ENCODE measurements at regions not wholly inside any gene's neighbourhood (a gene's known extent, or its start where the extent isn't known, plus 50 kb on each side); places are given as distances from the start of the nearest gene placed in this dataset.

DNA sequence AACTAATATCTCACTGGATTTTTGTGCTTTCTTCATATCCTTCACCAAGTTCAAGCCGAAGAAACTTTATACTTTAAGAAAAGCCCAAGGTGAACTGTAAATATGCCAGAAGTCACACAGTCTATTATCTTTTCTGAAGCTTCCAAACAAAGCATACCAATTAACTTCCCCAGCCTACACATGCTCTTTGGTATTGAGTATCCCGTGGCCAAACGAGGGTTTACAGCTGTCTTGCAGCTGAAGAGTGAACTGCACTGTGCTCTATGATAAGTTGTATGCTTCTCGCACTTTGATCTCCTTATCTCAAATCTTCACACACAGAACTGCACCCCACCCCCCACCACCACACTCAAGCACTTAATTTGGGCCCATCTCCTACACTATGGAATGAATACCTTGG, 215.6 kb upstream of the VEPH1 start:
- DNase-seq (ENCODE audit: low read depth) = no peak

GRCh38 chr3:157713101-157713500, 209.9 kb upstream of the VEPH1 start:
- DNase-seq (ENCODE audit: low read depth) = no peak

DNA sequence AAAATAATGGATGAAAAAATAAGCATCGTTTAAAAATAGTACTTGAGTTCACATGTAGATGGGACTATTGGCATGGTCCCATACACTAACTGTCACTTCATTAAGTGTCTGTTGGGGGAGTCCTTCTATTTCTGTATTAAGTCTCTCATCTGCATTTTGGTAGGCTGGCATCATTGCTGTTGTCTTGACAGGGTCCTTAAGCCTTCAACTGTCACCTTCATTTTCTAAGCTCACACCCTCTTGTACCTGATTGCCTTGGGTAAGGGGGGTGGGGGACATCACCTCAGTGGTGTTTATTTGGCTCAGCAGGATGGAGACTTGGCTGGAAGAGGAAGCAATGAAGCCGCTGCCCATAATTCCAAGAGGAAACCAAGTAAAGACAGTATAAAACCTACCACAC, 202.0 kb upstream of the VEPH1 start:
- DNase-seq (ENCODE audit: low read depth) = no peak

- DNase-seq (ENCODE audit: low read depth) = no peak
Measured at GRCh38 chr3:157700405-157700804, 197.2 kb upstream of the VEPH1 start.

GRCh38 chr3:157695586-157695985, 192.4 kb upstream of the VEPH1 start:
- peak; percentile 15 for DNase-seq (ENCODE audit: low read depth)

DNA sequence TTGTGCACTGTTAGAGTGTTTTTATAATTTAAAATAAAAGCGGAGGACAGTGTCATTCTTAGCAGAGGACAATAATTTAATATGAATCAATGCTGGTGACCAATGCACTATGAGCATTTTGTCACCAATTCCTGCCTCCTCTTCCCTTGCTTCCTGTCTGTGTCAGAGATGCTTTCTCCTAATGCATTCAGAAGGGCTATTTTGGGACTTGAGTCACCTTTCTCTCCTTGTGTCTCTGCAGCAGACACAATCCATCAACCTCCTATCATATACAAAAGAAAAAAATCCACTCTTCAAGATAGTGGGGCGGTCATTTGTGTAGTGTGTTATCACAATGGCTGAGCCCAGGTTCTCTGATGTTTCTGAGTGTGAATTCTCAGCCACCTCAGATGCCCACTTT, 191.9 kb upstream of the VEPH1 start:
- no peak for DNase-seq (ENCODE audit: low read depth)

DNA sequence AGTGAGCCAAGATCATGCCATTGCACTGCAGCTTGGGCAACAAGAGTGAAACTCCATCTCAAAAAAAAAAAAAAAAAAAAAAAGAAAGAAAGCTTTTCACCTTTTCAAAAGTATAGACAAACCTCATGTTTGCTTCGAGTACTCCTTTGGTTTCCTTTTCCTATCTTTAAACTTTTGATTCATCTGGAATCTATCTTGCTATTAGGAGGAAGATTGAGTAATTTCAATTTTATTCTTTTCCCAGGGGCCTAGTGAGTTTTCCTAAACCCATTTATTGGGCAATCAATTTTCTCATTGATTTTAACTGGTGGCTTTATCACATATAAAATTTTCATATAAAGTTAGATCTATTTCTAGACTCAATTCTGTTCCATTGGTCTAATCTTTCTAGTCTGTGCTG, 190.5 kb upstream of the VEPH1 start:
- DNase-seq (ENCODE audit: low read depth) = no peak

DNA sequence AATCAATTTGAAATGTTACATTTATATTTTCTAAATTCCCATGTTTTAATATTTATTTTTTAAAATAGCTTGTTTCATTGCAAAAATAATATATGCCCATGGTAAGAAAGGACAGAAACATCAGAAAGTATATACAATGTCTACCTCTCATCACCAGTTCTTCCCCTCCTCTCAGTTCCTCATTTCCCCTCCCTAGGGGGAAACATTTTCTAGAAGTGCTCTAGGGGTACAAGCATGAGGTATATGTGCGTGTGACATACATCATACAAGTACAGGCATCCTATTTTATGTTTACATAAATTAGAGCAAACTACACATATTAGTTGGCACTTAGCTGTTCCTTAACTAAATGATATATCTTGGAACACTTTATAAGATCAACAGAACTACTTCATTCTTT, 189.3 kb upstream of the VEPH1 start:
- no peak for DNase-seq (ENCODE audit: low read depth)

- DNase-seq (ENCODE audit: low read depth) = no peak
Measured at GRCh38 chr3:157683668-157684067, 180.5 kb upstream of the VEPH1 start.

- DNase-seq (ENCODE audit: low read depth) = no peak
Measured at GRCh38 chr3:157672061-157672460, 168.8 kb upstream of the VEPH1 start.

DNA sequence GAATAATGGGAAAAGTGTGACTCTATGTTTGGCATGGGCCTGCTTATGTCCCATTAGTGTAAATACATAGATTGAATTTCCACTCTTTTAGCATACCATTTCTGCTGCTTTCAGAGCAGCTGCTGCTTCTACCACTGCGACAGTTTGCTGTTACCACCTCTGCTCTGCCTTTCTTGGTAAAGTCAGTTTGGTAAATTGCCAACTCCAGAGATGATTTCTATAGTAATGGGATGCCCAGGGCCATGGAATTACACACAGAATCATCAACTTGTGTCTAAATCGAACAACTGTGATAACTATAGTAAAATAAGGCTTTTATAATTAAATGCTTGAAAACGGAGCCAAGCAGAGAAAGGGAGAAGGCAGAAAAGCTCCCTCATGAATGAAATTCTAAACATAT, 168.4 kb upstream of the VEPH1 start:
- DNase-seq (ENCODE audit: low read depth) = no peak

- peak; percentile 24 for DNase-seq (ENCODE audit: low read depth)
Measured at GRCh38 chr3:157669416-157669815, 166.2 kb upstream of the VEPH1 start.

- DNase-seq (ENCODE audit: low read depth) = no peak
Measured at GRCh38 chr3:157667493-157667892, 164.3 kb upstream of the VEPH1 start.

DNA sequence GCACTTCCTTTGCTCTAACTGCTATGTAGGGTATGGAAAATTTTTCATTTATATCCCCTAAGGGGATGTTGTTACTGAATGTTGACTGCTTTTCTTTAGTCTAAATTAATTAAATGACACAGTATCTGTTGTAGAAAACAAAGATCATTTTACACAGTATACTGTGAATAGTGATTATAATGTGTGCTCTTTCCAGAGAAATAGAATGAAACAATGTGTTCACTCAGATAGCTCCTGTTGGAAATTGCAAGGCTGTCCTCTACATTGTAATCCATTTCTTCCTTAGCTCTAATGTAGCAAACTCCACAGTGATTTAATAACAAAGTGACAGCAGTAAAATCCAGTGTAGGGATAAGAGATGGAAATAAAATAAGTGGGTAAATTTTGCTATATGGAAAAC, 159.0 kb upstream of the VEPH1 start:
- no peak for DNase-seq (ENCODE audit: low read depth)

GRCh38 chr3:157660847-157661246, 157.6 kb upstream of the VEPH1 start:
- no peak for DNase-seq (ENCODE audit: low read depth)

DNA sequence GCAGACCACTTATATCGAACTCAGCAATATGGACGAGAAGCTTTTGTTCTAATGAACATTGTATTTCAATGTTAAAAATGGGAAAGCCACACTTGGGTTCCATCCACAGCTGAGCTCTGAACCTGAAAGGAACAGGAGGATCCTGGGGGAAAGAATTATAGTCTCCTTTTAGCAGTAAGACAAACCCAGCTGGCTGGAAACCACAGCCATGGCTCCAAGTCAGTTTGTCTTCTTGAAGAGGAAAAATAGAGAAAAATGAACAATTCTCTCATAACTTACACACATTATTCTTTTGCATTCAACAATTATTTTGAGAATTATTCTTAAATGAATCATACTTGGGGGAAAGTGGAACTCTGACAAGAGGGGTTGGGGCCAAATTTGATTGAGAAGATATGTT, 149.2 kb upstream of the VEPH1 start:
- DNase-seq (ENCODE audit: low read depth) = no peak

DNA sequence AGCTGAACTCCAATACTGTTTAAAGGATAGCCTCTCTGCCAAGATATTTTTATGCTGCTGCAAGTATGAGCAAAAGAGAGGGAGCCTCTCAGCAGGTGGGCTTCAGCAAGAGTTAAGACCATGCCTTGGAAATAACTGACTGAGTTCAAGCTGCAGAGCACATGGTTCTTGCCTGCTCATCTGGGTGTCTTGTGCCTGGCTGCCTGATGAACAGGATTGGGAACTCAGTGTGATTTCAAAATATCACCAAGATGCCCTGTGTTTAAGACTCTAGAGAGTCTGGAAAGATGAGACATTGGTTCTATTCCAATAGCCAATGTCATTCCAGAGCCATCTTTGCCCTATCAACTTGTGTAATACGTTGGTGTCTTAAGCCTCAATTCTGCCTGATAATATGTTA, 147.5 kb upstream of the VEPH1 start:
- no peak for DNase-seq (ENCODE audit: low read depth)

DNA sequence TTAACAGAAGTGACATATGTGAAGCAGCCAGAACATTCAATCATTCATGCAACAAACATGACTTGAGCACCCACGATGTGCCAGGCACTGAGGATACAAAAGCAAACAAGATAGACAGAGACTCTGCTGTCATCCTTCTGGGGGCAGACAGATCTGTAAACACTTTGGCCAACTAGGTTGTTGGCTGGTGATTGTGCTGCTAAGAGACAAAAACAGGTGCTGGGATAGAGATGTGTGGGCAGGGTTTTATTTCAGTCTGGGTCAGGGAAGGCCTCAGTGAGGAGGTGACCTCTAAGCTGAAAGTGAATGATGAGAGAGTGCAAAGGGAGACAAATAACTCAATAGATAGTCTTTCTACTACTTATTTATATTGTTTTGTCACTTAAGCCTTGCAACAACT, 147.0 kb upstream of the VEPH1 start:
- no peak for DNase-seq (ENCODE audit: low read depth)

DNA sequence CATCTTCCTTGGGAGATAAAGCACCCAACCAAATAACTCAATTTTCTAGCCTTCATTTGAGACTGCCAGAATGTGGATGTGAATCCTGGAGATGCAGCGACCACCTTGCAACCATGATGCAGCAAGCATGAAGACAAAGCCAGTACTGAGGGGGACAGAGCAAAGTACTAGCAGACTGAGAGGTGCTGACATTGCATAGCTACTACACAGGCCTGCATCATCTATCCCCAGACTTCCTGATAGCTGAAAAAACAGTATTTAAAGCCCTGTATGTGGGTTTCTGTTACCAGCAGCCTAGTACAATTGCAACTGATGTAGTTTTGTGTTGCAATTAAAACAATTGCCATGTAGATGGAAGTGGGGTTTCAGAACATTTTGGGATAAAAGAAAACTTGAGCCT, 146.3 kb upstream of the VEPH1 start:
- DNase-seq (ENCODE audit: low read depth) = no peak

DNA sequence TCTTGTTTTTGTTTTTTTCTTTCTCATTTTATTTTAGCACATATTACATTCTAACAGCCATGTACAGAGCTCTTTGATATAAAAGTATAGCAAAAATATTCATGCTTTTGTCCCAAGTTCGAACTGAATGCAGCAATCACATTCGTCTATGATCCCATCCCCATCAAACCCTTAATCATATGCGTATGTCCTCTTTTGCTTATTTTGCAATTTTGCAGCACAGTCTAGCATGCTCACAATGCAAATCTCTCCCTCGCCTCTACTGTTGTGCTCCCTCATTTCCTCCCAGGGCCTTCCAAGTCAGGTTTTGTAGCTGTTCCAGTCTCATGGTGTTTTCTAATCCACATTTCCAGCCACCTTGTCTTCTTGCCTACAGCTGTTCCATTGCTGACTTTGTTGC, 144.6 kb upstream of the VEPH1 start:
- DNase-seq (ENCODE audit: low read depth) = no peak

GRCh38 chr3:157639756-157640426, 136.7 kb upstream of the VEPH1 start:
- no peak for DNase-seq (ENCODE audit: low read depth)

GRCh38 chr3:157637866-157638265, 134.7 kb upstream of the VEPH1 start:
- DNase-seq (ENCODE audit: low read depth) = no peak

DNA sequence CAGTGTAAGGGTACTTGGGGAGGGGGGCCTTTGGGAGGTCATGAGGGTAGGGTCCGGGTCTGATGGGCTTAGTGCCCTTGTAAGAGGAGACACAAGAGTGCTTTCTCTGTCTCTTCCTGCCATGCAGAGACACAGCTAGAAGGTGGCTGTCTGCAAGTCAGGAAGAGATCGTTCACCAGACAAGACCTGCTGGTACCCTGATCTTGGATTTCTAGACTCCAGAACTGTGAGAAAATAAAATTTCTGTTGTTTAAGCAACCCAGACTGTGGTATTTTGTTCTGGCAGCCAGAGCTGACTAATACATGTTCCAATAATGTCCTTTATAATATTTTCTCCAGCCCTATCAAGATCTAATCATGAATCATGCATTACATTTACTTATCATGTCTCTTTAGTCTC, 130.0 kb upstream of the VEPH1 start:
- DNase-seq (ENCODE audit: low read depth) = no peak

DNA sequence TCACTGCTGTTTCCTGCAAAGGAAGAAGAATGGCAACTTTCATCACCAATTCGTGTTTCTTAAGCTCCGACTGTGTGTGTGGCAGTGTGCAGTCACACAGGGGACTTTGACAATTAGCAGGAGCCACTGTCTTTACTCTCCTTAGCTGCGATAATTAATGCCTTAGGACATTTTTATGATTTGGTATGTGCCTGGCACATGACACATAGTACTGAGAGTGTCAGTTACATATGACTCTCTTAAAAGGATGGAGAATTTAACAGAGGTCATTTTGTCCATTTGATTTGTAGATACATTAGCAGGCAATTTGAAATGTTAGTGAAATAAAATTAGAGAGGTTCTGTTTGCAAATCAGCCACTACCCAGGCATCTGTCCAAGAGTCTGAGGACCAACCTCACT, 128.9 kb upstream of the VEPH1 start:
- DNase-seq (ENCODE audit: low read depth) = no peak

DNA sequence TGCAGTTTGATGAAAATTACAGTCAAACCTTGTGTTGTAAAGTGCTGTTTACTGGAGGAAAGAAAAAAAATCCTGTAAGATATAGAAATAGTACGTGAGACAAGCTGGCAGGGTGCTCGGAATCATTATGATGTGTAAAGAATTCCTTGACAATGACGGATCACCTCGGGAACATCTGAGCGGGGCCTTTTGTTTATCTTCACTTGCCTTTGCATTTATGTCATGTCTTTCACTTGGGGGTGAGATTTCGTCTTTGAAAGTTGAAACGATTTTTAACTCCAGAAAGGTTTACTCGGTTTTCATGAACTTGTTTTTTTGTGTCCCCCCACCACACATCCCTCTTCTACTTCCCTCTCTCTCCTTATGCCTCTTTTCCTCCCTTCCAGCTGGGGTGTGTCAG, 128.3 kb upstream of the VEPH1 start:
- DNase-seq (ENCODE audit: low read depth) = no peak

Data from GM04504 (cell line).